Natural killer cell treated with Interleukin-12 subunit alpha and Interleukin-12 subunit beta and Interleukin-15 and Interleukin-18, amount 100 ng/mL, for 72 hours (primary cell): ENCODE measurements at regions not wholly inside any gene's neighbourhood (a gene's known extent, or its start where the extent isn't known, plus 50 kb on each side); places are given as distances from the start of the nearest gene placed in this dataset.
"Not testable (repeated sequence)": the region's sequence is repeated elsewhere in the genome, so short reads cannot be mapped to it uniquely, and the experiment has no call there.

ENCODE experiments used
- ATAC-seq, 2 donors: fragments of 150-1000 bp; cut with Tn5 transposase in 1 of 2; sonication (Bioruptor Pico), chemical (Tn5 transposase) in 1 of 2; 2 replicates each; pipeline ENCODE4 v1.10.0; 2021
- DNase-seq: peaks from one replicate; pipeline ENCODE4 v3.0.0; 2022; ENCODE audit warnings: low spot score
- H3K27ac Mint-ChIP-seq, 2 donors: 1 replicate in 1 of 2; 2 replicates in 1 of 2; pipeline ENCODE4 v1.8.0; 2022; ENCODE audit warnings: mixed read lengths in 2 of 2, mild to moderate bottlenecking in 1 of 2, moderate library complexity in 1 of 2
- H3K27me3 Mint-ChIP-seq, 2 donors: 1 replicate in 1 of 2; 2 replicates in 1 of 2; pipeline ENCODE4 v1.8.0; 2022; ENCODE audit warnings: mixed read lengths in 2 of 2
- H3K36me3 Mint-ChIP-seq: one replicate; pipeline ENCODE4 v1.8.0; 2022; ENCODE audit warnings: mixed read lengths
- H3K4me1 Mint-ChIP-seq, 2 donors: 1 replicate in 1 of 2; 2 replicates in 1 of 2; pipeline ENCODE4 v1.8.0; 2022; ENCODE audit warnings: low read depth in 2 of 2, mixed read lengths in 2 of 2, mild to moderate bottlenecking in 1 of 2
- H3K4me3 Mint-ChIP-seq: one replicate; pipeline ENCODE4 v1.8.0; 2022; ENCODE audit warnings: mixed read lengths
- H3K9me3 Mint-ChIP-seq: 2 replicates; pipeline ENCODE4 v1.8.0; 2022; ENCODE audit warnings: mixed read lengths

DNA sequence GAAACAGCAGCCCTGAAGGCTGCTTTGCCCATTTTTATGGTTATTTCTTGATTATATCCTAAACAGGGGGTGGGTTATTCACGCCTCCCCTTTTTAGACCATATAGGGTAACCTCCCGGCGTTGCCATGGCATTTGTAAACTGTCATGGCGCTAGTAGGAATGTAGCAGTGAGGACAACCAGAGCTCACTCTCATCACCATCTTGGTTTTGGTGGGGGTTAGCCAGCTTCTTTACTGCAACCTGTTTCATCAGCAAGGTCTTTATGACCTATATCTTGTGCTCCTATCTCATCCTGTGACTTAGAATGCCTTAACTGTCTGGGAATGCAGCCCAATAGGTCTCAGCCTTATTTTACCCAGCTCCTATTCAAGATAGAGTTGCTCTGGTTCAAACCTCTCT lies 136.2 kb downstream of the DIRAS2 start:
- H3K4me3 Mint-ChIP-seq, DNase-seq, ATAC-seq, H3K27ac Mint-ChIP-seq, H3K4me1 Mint-ChIP-seq, H3K36me3 Mint-ChIP-seq, H3K9me3 Mint-ChIP-seq: not testable (repeated sequence)
- H3K27me3 Mint-ChIP-seq = peaks cover 16 to 21% of the 10 kb centered on the region in 2 donors

- DNase-seq (no peak), ATAC-seq (no peak)
- Mint-ChIP-seq H3K27ac (no peak overlapping the region), H3K4me1 (peaks cover 0 to 3% of the 10 kb centered on the region in 2 donors), H3K36me3 (no peaks in the 10 kb centered on the region), H3K9me3 (no peaks in the 10 kb centered on the region), H3K27me3 (peaks cover 14 to 17% of the 10 kb centered on the region in 2 donors), H3K4me3 (no peak overlapping the region)
These were observed 135.0 kb downstream of the DIRAS2 start for GRCh38 chr9:90507621-90508020.

DNA sequence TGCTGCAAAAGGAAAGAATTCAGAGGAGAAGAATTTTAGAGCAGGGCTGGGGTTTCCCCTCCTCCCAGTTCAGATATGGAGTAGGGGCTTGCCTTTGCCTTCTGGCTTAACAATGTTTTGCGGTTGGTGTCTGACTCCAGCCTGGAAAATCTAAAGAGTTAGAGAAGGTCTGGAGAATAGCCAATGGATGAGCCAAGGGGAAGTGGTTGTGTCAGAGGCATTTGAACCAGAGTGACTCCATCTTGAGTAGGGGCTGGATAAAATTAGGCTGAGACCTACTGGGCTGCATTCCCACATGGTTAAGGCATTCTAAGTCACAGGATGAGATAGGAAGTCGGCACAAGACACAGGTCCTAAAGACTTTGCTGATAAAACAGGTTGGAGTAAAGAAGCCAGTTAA lies 133.7 kb downstream of the DIRAS2 start:
- no peak overlapping the region for H3K4me3 Mint-ChIP-seq
- H3K4me1 Mint-ChIP-seq = peaks cover 0 to 3% of the 10 kb centered on the region in 2 donors
- H3K27me3 Mint-ChIP-seq = peaks cover 19 to 20% of the 10 kb centered on the region in 2 donors
- H3K36me3 Mint-ChIP-seq = no peaks in the 10 kb centered on the region
- H3K27ac Mint-ChIP-seq = no peak overlapping the region
- DNase-seq (no peak), ATAC-seq (no peak)
- no peaks in the 10 kb centered on the region for H3K9me3 Mint-ChIP-seq

DNA sequence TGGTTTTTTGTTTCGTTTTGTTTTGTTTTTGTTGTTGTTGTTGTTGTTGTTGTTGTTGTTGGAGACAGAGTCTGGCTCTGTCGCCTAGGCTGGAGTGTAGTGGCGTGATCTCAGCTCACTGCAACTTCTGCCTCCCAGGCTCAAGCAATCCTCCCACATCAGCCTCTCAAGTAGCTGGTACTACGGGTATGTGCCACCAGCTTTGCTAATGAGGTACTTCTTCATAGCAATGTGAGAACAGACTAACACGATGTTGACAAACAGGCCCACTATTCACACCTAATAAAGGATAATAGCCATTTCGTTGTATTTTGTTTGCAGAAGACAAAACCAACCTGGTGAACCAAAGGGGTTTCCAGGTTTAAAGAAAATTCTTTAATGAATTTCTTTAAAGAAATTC lies 130.9 kb downstream of the DIRAS2 start:
- Mint-ChIP-seq H3K4me1 (peaks cover 0 to 3% of the 10 kb centered on the region in 2 donors), H3K27me3 (peaks cover 26 to 38% of the 10 kb centered on the region in 2 donors), H3K4me3 (no peak overlapping the region), H3K36me3 (no peaks in the 10 kb centered on the region), H3K27ac (no peak overlapping the region), H3K9me3 (no peaks in the 10 kb centered on the region)
- no peak for ATAC-seq
- DNase-seq = no peak

GRCh38 chr9:90514877-90515276 lies 127.7 kb downstream of the DIRAS2 start:
- Mint-ChIP-seq H3K36me3 (no peaks in the 10 kb centered on the region), H3K9me3 (no peaks in the 10 kb centered on the region), H3K4me3 (no peak overlapping the region), H3K27ac (no peak overlapping the region), H3K27me3 (peaks cover 24 to 40% of the 10 kb centered on the region in 2 donors), H3K4me1 (no peaks in the 10 kb centered on the region)
- ATAC-seq (no peak), DNase-seq (no peak)

GRCh38 chr9:90515510-90515909 lies 127.1 kb downstream of the DIRAS2 start:
- Mint-ChIP-seq H3K36me3 (no peaks in the 10 kb centered on the region), H3K4me3 (no peak overlapping the region), H3K27me3 (peaks cover 24 to 37% of the 10 kb centered on the region in 2 donors), H3K4me1 (no peaks in the 10 kb centered on the region), H3K9me3 (no peaks in the 10 kb centered on the region), H3K27ac (no peak overlapping the region)
- DNase-seq = no peak
- ATAC-seq = no peak

- no peak for DNase-seq
These were observed 125.5 kb downstream of the DIRAS2 start for GRCh38 chr9:90517103-90517502.

GRCh38 chr9:90521811-90522570 lies 120.6 kb downstream of the DIRAS2 start:
- Mint-ChIP-seq H3K9me3 (no peaks in the 10 kb centered on the region), H3K4me3 (no peak overlapping the region), H3K4me1 (no peaks in the 10 kb centered on the region), H3K27me3 (peaks cover 20 to 59% of the 10 kb centered on the region in 2 donors), H3K36me3 (no peaks in the 10 kb centered on the region), H3K27ac (no peak overlapping the region)
- no peak for DNase-seq
- ATAC-seq = no peak

More at GRCh38 chr9:90517103-90517502, 125.5 kb downstream of the DIRAS2 start:
- Mint-ChIP-seq H3K9me3 (no peaks in the 10 kb centered on the region), H3K4me3 (no peak overlapping the region), H3K4me1 (no peaks in the 10 kb centered on the region), H3K27ac (no peak overlapping the region), H3K36me3 (no peaks in the 10 kb centered on the region), H3K27me3 (peaks cover 27 to 42% of the 10 kb centered on the region in 2 donors)
- no peak for ATAC-seq

GRCh38 chr9:90523958-90524357 lies 118.7 kb downstream of the DIRAS2 start:
- H3K4me3 Mint-ChIP-seq = no peak overlapping the region
- H3K4me1 Mint-ChIP-seq = no peaks in the 10 kb centered on the region
- no peaks in the 10 kb centered on the region for H3K9me3 Mint-ChIP-seq
- H3K36me3 Mint-ChIP-seq = no peaks in the 10 kb centered on the region
- H3K27ac Mint-ChIP-seq = no peak overlapping the region
- no peak for ATAC-seq
- DNase-seq = no peak
- peaks cover 25 to 62% of the 10 kb centered on the region in 2 donors for H3K27me3 Mint-ChIP-seq

DNA sequence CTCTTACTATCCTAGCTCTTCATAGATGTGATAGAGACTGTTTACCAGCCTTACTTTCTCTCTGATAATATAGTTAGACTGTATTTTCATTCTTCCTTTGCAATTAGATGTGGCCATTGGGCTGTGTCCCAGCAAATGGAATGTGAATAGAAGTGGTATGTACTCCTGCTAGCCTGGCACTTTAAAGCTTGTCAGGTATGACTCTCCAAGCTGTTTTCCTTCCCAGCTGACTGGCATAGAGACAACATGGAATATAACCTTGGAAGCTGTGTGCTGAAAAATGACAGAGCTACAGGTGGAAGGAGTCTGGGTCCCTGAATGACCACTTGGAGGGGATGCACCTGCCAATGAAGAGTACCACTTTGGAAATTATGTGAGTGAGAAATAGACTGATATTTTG lies 116.2 kb downstream of the DIRAS2 start:
- no peaks in the 10 kb centered on the region for H3K9me3 Mint-ChIP-seq
- H3K4me1 Mint-ChIP-seq = no peaks in the 10 kb centered on the region
- H3K36me3 Mint-ChIP-seq = no peaks in the 10 kb centered on the region
- DNase-seq (no peak), ATAC-seq (no peak)
- peaks cover 28 to 61% of the 10 kb centered on the region in 2 donors for H3K27me3 Mint-ChIP-seq
- no peak overlapping the region for H3K27ac Mint-ChIP-seq
- no peak overlapping the region for H3K4me3 Mint-ChIP-seq

- H3K9me3 Mint-ChIP-seq, ATAC-seq, H3K27ac Mint-ChIP-seq, H3K4me1 Mint-ChIP-seq, H3K4me3 Mint-ChIP-seq, H3K36me3 Mint-ChIP-seq, DNase-seq: not testable (repeated sequence)
- peaks cover 54 to 79% of the 10 kb centered on the region in 2 donors for H3K27me3 Mint-ChIP-seq
These were observed 106.5 kb downstream of the DIRAS2 start for GRCh38 chr9:90536094-90536493.

GRCh38 chr9:90538566-90538965 lies 104.1 kb downstream of the DIRAS2 start:
- DNase-seq (no peak), ATAC-seq (no peak)
- Mint-ChIP-seq H3K9me3 (no peaks in the 10 kb centered on the region), H3K4me3 (no peak overlapping the region), H3K27me3 (peaks cover 39 to 60% of the 10 kb centered on the region in 2 donors), H3K36me3 (no peaks in the 10 kb centered on the region), H3K4me1 (no peaks in the 10 kb centered on the region), H3K27ac (no peak overlapping the region)

DNA sequence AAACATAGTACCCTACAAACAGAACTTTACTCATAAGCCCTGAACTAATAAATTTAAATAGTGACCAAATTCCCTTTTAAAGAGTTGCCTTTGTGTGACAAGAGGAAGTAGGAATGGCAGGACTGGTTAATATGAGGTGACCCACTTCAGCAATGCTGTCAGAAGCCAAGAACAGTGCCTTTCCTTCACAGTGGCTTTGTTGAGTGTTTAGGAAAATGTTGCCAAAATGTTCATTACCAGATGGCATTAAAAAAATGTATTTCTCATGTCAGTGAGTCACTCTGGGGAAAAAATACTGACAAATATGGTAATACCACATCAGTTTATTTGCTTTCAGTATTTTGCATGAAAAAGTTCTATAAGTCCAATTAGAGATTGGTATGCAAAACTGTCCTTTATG lies 103.3 kb downstream of the DIRAS2 start:
- H3K36me3 Mint-ChIP-seq = no peaks in the 10 kb centered on the region
- peaks cover 36 to 55% of the 10 kb centered on the region in 2 donors for H3K27me3 Mint-ChIP-seq
- no peaks in the 10 kb centered on the region for H3K9me3 Mint-ChIP-seq
- ATAC-seq (no peak), DNase-seq (no peak)
- no peaks in the 10 kb centered on the region for H3K4me1 Mint-ChIP-seq
- no peak overlapping the region for H3K27ac Mint-ChIP-seq
- H3K4me3 Mint-ChIP-seq = no peak overlapping the region

GRCh38 chr9:90540734-90541133 lies 101.9 kb downstream of the DIRAS2 start:
- no peak for ATAC-seq
- DNase-seq = no peak
- no peaks in the 10 kb centered on the region for H3K9me3 Mint-ChIP-seq
- H3K27me3 Mint-ChIP-seq = peaks cover 34 to 55% of the 10 kb centered on the region in 2 donors
- H3K27ac Mint-ChIP-seq = no peak overlapping the region
- no peaks in the 10 kb centered on the region for H3K4me1 Mint-ChIP-seq
- no peaks in the 10 kb centered on the region for H3K36me3 Mint-ChIP-seq
- H3K4me3 Mint-ChIP-seq = no peak overlapping the region

GRCh38 chr9:90544488-90544887 lies 98.1 kb downstream of the DIRAS2 start:
- H3K4me1 Mint-ChIP-seq = no peaks in the 10 kb centered on the region
- DNase-seq (no peak), ATAC-seq (no peak)
- no peaks in the 10 kb centered on the region for H3K9me3 Mint-ChIP-seq
- no peak overlapping the region for H3K27ac Mint-ChIP-seq
- H3K4me3 Mint-ChIP-seq = no peak overlapping the region
- peaks cover 6% of the 10 kb centered on the region for H3K36me3 Mint-ChIP-seq
- H3K27me3 Mint-ChIP-seq = peaks cover 25 to 38% of the 10 kb centered on the region in 2 donors
